Neural progenitor cell (in vitro differentiated cells): ENCODE measurements at regions not wholly inside any gene's neighbourhood (a gene's known extent, or its start where the extent isn't known, plus 50 kb on each side); places are given as distances from the start of the nearest gene placed in this dataset.

Source experiments
- DNase-seq: peaks from one replicate; pipeline ENCODE4 v3.0.0-alpha.2; 2016; ENCODE audit warnings: low spot score
- H2AFZ ChIP-seq: fragments of 200-600 bp; sonication (generic); replicated peaks from 2 replicates; pipeline ENCODE4 v1.6.1; 2016; ENCODE audit warnings: antibody characterized with exemption
- H3F3A ChIP-seq: fragments of 200-600 bp; sonication (generic); 2 replicates; pipeline ENCODE4 v1.6.1; 2016; ENCODE audit warnings: antibody characterized with exemption, low read depth
- H3K27ac ChIP-seq: fragments of 200-600 bp; sonication (generic); 2 replicates; pipeline ENCODE4 v1.5.1; 2016; ENCODE audit warnings: mild to moderate bottlenecking
- H3K27me3 ChIP-seq: fragments of 200-600 bp; sonication (generic); 2 replicates; pipeline ENCODE4 v1.6.1; 2016; ENCODE audit warnings: mild to moderate bottlenecking, moderate library complexity
- H3K36me3 ChIP-seq: fragments of 200-600 bp; sonication (generic); 2 replicates; pipeline ENCODE4 v1.5.1; 2016
- H3K4me1 ChIP-seq: fragments of 200-600 bp; sonication (generic); 2 replicates; pipeline ENCODE4 v1.6.1; 2016; ENCODE audit warnings: mixed run types
- H3K4me2 ChIP-seq: fragments of 200-600 bp; sonication (generic); 2 replicates; pipeline ENCODE4 v1.6.1; 2016
- H3K4me3 ChIP-seq: fragments of 200-600 bp; sonication (generic); 2 replicates; pipeline ENCODE4 v1.5.1; 2016
- H3K79me2 ChIP-seq: fragments of 200-600 bp; sonication (generic); 2 replicates; pipeline ENCODE4 v1.6.1; 2016; ENCODE audit warnings: low read depth
- H3K9ac ChIP-seq: fragments of 200-600 bp; sonication (generic); 2 replicates; pipeline ENCODE4 v1.6.1; 2016
- H3K9me3 ChIP-seq: fragments of 200-600 bp; sonication (generic); 2 replicates; pipeline ENCODE4 v1.5.1; 2016; ENCODE audit warnings: low read depth
- H4K20me1 ChIP-seq: fragments of 200-600 bp; sonication (generic); 2 replicates; pipeline ENCODE4 v1.6.1; 2016; ENCODE audit warnings: low read depth
- H3K27ac Mint-ChIP-seq: 3 replicates; pipeline ENCODE4 v1.8.0; 2021; ENCODE audit warnings: mixed read lengths
- H3K27me3 Mint-ChIP-seq: 2 replicates; pipeline ENCODE4 v1.8.0; 2022; ENCODE audit warnings: low read depth, mild to moderate bottlenecking, inconsistent platforms, moderate library complexity, mixed read lengths; ENCODE audit not compliant: insufficient read depth
- H3K36me3 Mint-ChIP-seq: 3 replicates; pipeline ENCODE4 v1.8.0; 2021; ENCODE audit warnings: mixed read lengths
- H3K4me1 Mint-ChIP-seq: 3 replicates; pipeline ENCODE4 v1.8.0; 2021; ENCODE audit warnings: mixed read lengths
- H3K4me3 Mint-ChIP-seq: 3 replicates; pipeline ENCODE4 v1.8.0; 2021; ENCODE audit warnings: mild to moderate bottlenecking, moderate library complexity, mixed read lengths
- H3K9me3 Mint-ChIP-seq: 3 replicates; pipeline ENCODE4 v1.8.0; 2020; ENCODE audit warnings: mixed read lengths
- EZH2 ChIP-seq: fragments of 200-600 bp; sonication (generic); IDR thresholded peaks from 2 replicates; pipeline ENCODE4 v1.6.1; 2017; ENCODE audit warnings: antibody characterized with exemption, mild to moderate bottlenecking, moderate library complexity
- EZH2phosphoT487 ChIP-seq: fragments of 200-600 bp; sonication (generic); IDR thresholded peaks from 2 replicates; pipeline ENCODE4 v1.6.1; 2017; ENCODE audit warnings: antibody characterized with exemption
- TF ChIP-seq, protein P1 (sequence below): fragments of 200-600 bp; sonication (generic); IDR thresholded peaks from 2 replicates; pipeline ENCODE4 v1.5.1; 2017; ENCODE audit warnings: antibody characterized with exemption, mild to moderate bottlenecking

DNA sequence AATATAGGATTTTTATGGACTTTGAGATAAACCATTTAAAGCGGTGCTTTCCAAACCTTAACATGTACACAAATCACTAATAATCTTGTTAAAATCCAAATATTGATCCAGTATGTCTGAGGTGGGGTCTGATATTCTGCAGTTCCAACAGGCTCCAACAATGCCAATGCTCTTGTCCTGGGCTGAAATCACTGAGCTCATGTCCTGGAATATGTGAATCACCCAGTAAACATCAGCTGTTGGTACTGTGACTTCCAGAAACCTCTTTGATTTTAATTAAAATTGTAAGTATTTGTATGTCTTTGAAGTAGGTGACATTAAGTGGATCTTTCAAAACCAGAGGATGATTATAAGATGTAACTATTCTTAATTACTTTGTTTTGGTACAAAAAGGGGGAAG, 52.8 kb upstream of the CAST start:
- Mint-ChIP-seq H3K4me3 (no peak overlapping the region), H3K27me3 (peaks cover 3% of the 10 kb centered on the region), H3K9me3 (peaks cover 8% of the 10 kb centered on the region), H3K36me3 (no peaks in the 10 kb centered on the region), H3K27ac (no peak overlapping the region), H3K4me1 (peaks cover 23% of the 10 kb centered on the region)
- Histone ChIP-seq H3K36me3 (no peaks in the 10 kb centered on the region), H3K27me3 (no peaks in the 10 kb centered on the region), H3K4me2 (no peak overlapping the region), H2AFZ (no peak overlapping the region), H4K20me1 (no peaks in the 10 kb centered on the region), H3K4me1 (peaks cover 8% of the 10 kb centered on the region), H3K27ac (no peak overlapping the region), H3K4me3 (no peak overlapping the region), H3F3A (no peaks in the 10 kb centered on the region), H3K79me2 (no peaks in the 10 kb centered on the region), H3K9ac (no peak overlapping the region), H3K9me3 (no peaks in the 10 kb centered on the region)
- TF ChIP-seq EZH2 (no peak), EZH2phosphoT487 (no peak)
- TF ChIP-seq, protein P1, sequence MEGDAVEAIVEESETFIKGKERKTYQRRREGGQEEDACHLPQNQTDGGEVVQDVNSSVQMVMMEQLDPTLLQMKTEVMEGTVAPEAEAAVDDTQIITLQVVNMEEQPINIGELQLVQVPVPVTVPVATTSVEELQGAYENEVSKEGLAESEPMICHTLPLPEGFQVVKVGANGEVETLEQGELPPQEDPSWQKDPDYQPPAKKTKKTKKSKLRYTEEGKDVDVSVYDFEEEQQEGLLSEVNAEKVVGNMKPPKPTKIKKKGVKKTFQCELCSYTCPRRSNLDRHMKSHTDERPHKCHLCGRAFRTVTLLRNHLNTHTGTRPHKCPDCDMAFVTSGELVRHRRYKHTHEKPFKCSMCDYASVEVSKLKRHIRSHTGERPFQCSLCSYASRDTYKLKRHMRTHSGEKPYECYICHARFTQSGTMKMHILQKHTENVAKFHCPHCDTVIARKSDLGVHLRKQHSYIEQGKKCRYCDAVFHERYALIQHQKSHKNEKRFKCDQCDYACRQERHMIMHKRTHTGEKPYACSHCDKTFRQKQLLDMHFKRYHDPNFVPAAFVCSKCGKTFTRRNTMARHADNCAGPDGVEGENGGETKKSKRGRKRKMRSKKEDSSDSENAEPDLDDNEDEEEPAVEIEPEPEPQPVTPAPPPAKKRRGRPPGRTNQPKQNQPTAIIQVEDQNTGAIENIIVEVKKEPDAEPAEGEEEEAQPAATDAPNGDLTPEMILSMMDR: no peak
- DNase-seq: no peak

DNA sequence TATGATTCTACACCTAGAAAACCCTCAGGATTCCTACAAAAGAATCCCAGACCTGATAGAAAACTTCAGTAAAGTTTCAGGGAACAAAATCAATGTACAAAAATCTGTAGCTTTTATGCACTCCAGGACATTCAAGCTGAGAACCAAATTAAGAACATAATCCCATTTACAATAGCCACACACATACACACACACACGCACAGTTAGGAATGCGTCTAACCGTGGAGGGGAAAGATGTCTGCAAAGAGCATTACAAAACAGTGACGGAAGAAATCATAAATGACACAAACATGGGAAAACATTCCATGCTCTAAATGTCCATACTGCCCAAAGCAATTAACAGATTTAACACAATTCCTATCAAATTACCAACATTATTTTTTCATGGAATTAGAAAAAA, 51.4 kb upstream of the CAST start:
- Mint-ChIP-seq H3K4me1 (peaks cover 29% of the 10 kb centered on the region), H3K27ac (no peak overlapping the region), H3K27me3 (peaks cover 3% of the 10 kb centered on the region), H3K36me3 (no peaks in the 10 kb centered on the region), H3K4me3 (no peak overlapping the region), H3K9me3 (peaks cover 8% of the 10 kb centered on the region)
- Histone ChIP-seq H2AFZ (no peak overlapping the region), H3K4me1 (peaks cover 10% of the 10 kb centered on the region), H3K9ac (no peak overlapping the region), H3K4me3 (no peak overlapping the region), H3K27me3 (no peaks in the 10 kb centered on the region), H3K79me2 (no peaks in the 10 kb centered on the region), H4K20me1 (no peaks in the 10 kb centered on the region), H3K27ac (no peak overlapping the region), H3K4me2 (no peak overlapping the region), H3K9me3 (no peaks in the 10 kb centered on the region), H3F3A (no peaks in the 10 kb centered on the region), H3K36me3 (no peaks in the 10 kb centered on the region)
- no peak for DNase-seq
- TF ChIP-seq, protein P1: no peak
- no peak for TF ChIP-seq EZH2
- no peak for TF ChIP-seq EZH2phosphoT487

DNA sequence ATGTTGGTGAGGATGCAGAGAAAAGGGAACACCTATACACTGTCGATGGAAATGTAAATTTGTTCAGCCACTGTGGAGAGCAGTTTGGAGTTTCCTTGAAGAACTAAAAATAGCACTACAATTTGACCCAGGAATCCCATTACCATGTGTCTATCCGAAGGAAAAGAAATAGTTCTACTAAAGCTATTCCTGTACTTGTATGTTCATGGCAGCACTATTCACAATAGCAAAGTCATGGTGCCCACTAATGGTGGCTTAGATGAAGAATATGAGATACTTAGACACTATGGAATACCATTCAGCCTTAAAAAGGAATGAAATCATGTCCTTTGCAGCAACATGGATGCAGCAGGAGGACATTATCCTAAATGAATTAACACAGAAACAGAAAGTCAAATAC, 50.2 kb upstream of the CAST start:
- H3K4me1 Mint-ChIP-seq: peaks cover 29% of the 10 kb centered on the region
- no peak for TF ChIP-seq EZH2
- TF ChIP-seq EZH2phosphoT487: no peak
- TF ChIP-seq, protein P1: no peak

More for the DNA sequence above, 50.2 kb upstream of the CAST start:
- H3K36me3 ChIP-seq: no peaks in the 10 kb centered on the region
- H3K9me3 ChIP-seq: no peaks in the 10 kb centered on the region
- H3K9ac ChIP-seq: no peak overlapping the region
- H3K27ac Mint-ChIP-seq: no peak overlapping the region
- H4K20me1 ChIP-seq: no peaks in the 10 kb centered on the region
- no peak overlapping the region for H3K4me2 ChIP-seq
- H3K4me3 ChIP-seq: no peak overlapping the region
- peaks cover 10% of the 10 kb centered on the region for H3K4me1 ChIP-seq
- no peak overlapping the region for H2AFZ ChIP-seq
- H3K27me3 ChIP-seq: no peaks in the 10 kb centered on the region
- peaks cover 9% of the 10 kb centered on the region for H3K9me3 Mint-ChIP-seq
- H3K27ac ChIP-seq: no peak overlapping the region
- H3F3A ChIP-seq: no peaks in the 10 kb centered on the region
- DNase-seq: no peak
- peaks cover 3% of the 10 kb centered on the region for H3K27me3 Mint-ChIP-seq
- no peak overlapping the region for H3K4me3 Mint-ChIP-seq
- H3K79me2 ChIP-seq: no peaks in the 10 kb centered on the region
- H3K36me3 Mint-ChIP-seq: no peaks in the 10 kb centered on the region
